K562 (cell line): ENCODE measurements at regions not wholly inside any gene's neighbourhood (a gene's known extent, or its start where the extent isn't known, plus 50 kb on each side); places are given as distances from the start of the nearest gene placed in this dataset.

Experiments
- ATAC-seq: fragments of 200-7000 bp; cut with Tn5 transposase; 3 replicates; pipeline ENCODE4 v1.9.1; 2020; ENCODE audit warnings: moderate library complexity
- BruUV-seq: library from RNA; stranded (reverse); fragments of 400-500 nt; replicated peaks from 2 replicates; lab custom pipeline; 2021; lab: Mats Ljungman, UMichigan
- CTCF ChIA-PET: fragments of 300-600 bp; formaldehyde crosslinking; extraction: SDS; loops from one replicate; lab custom pipeline; 2021; ENCODE audit warnings: low intra/inter-chr PET ratio; lab: Yijun Ruan, JAX
- POLR2A ChIA-PET: fragments of 300-600, 350-650 bp; sonication (Branson Sonifier 250); formaldehyde crosslinking; extraction: SDS; loops from one replicate; lab custom pipeline; 2021; ENCODE audit warnings: antibody characterized with exemption, inconsistent platforms; lab: Yijun Ruan, JAX
- DNase-seq, 4 experiments: peaks; one replicate each; pipeline versions ENCODE4 v3.0.0 to v3.0.0-alpha.2; 2011 to 2018; ENCODE audit warnings: low spot score in 3 of 4, mixed read lengths in 3 of 4; ENCODE audit errors: extremely low read depth in 1 of 4
- FAIRE-seq: peaks from 2 replicates; lab custom pipeline; 2011; peaks lifted over from hg19 to GRCh38; lab: Jason Lieb, UNC
- H2AFZ ChIP-seq: 2 replicates; pipeline ENCODE4 v1.6.0; 2011; ENCODE audit warnings: low read depth, low read length, control low read depth, inconsistent platforms
- H3K27ac ChIP-seq: fragments of 200-600 bp; 3 replicates; pipeline ENCODE4 v1.8.0; 2011; ENCODE audit warnings: low read depth, mild to moderate bottlenecking, control low read depth, inconsistent platforms, low read length, moderate library complexity, mixed read lengths; ENCODE audit errors: extremely low read depth
- H3K27me3 ChIP-seq, 2 experiments: fragments of 300-600 bp in 1 of 2; 2 replicates in 1 of 2; 3 replicates in 1 of 2; pipeline versions ENCODE4 v1.6.0 to v1.8.0; 2011; ENCODE audit warnings: inconsistent platforms in 2 of 2, low read length in 2 of 2, mild to moderate bottlenecking in 1 of 2, mixed read lengths in 1 of 2, moderate library complexity in 1 of 2; ENCODE audit not compliant: control insufficient read depth in 2 of 2, insufficient read depth in 2 of 2
- H3K36me3 ChIP-seq: fragments of 300-600 bp; 3 replicates; pipeline ENCODE4 v1.8.0; 2011; ENCODE audit warnings: mild to moderate bottlenecking, low read length, inconsistent platforms; ENCODE audit not compliant: control insufficient read depth, insufficient read depth
- H3K4me1 ChIP-seq, 2 experiments: fragments of 200-600 bp in 1 of 2; replicated peaks in 1 of 2; 2 replicates in 1 of 2; 3 replicates in 1 of 2; pipeline versions ENCODE4 v1.5.1 to v1.8.0; 2011; ENCODE audit warnings: inconsistent platforms in 2 of 2, low read length in 2 of 2, mild to moderate bottlenecking in 1 of 2, mixed read lengths in 1 of 2, moderate library complexity in 1 of 2; ENCODE audit not compliant: control insufficient read depth in 2 of 2, insufficient read depth in 2 of 2
- H3K4me2 ChIP-seq: 2 replicates; pipeline ENCODE4 v1.6.1; 2011; ENCODE audit warnings: low read length, control low read depth, inconsistent platforms, mixed read lengths; ENCODE audit not compliant: insufficient read depth
- H3K4me3 ChIP-seq: fragments of 200-600 bp; sonication (generic), shearing (Covaris generic); 2 replicates; pipeline ENCODE4 v1.5.1; 2016; ENCODE audit warnings: control low read depth, inconsistent platforms
- H3K79me2 ChIP-seq: fragments of 200-600 bp; 3 replicates; pipeline ENCODE4 v1.8.0; 2011; ENCODE audit warnings: low read length, inconsistent platforms; ENCODE audit not compliant: control insufficient read depth, insufficient read depth
- H3K9ac ChIP-seq, 2 experiments: 2 replicates each; pipeline versions ENCODE4 v1.6.0 to v1.6.1; 2011; ENCODE audit warnings: low read depth in 2 of 2, low read length in 2 of 2, control low read depth in 1 of 2, inconsistent platforms in 1 of 2, mild to moderate bottlenecking in 1 of 2, mixed read lengths in 1 of 2; ENCODE audit not compliant: insufficient read depth in 1 of 2
- H3K9me1 ChIP-seq: one replicate; pipeline ENCODE4 v1.6.0; 2011; ENCODE audit warnings: inconsistent platforms, mild to moderate bottlenecking, low read length, moderate library complexity; ENCODE audit not compliant: control insufficient read depth, insufficient read depth
- H3K9me3 ChIP-seq: replicated peaks from 2 replicates; pipeline ENCODE4 v1.5.1; 2011; ENCODE audit warnings: low read depth, low read length, inconsistent platforms; ENCODE audit not compliant: control insufficient read depth, insufficient read depth
- H4K20me1 ChIP-seq: replicated peaks from 2 replicates; pipeline ENCODE4 v1.6.1; 2011; ENCODE audit warnings: low read length, inconsistent platforms, mixed read lengths; ENCODE audit not compliant: control insufficient read depth, insufficient read depth
- CBFA2T2 ChIP-seq: fragments of 450-650 bp; conservative IDR thresholded peaks from 2 replicates; pipeline ENCODE4 v1.6.1; 2017; ENCODE audit warnings: mild to moderate bottlenecking
- CBFA2T3 ChIP-seq: fragments of 450-650 bp; IDR thresholded peaks from 2 replicates; pipeline ENCODE4 v1.6.1; 2017
- DMBX1 ChIP-seq: fragments of 250-450 bp; sonication (Bioruptor Pico); IDR thresholded peaks from 2 replicates; pipeline ENCODE4 v1.8.0; 2022; ENCODE audit warnings: inconsistent platforms, mild to moderate bottlenecking, moderate library complexity, borderline replicate concordance
- EP300 ChIP-seq: IDR thresholded peaks from 2 replicates; pipeline ENCODE4 v1.6.1; 2012; ENCODE audit warnings: low read length, improper control_type of control experiment
- HDAC3 ChIP-seq: fragments of 450-650 bp; IDR thresholded peaks from 2 replicates; pipeline ENCODE4 v1.6.1; 2018; ENCODE audit warnings: borderline replicate concordance, mild to moderate bottlenecking, moderate library complexity; ENCODE audit not compliant: partially characterized antibody
- MBD1 ChIP-seq: fragments of 250-450 bp; sonication (Bioruptor Pico); IDR thresholded peaks from 2 replicates; pipeline ENCODE4 v1.8.0; 2022; ENCODE audit warnings: inconsistent platforms
- NR4A1 ChIP-seq, 2 experiments: fragments of 250-450 bp in 1 of 2; fragments of 450-650 bp in 1 of 2; sonication (Bioruptor Pico) in 1 of 2; IDR thresholded peaks; 2 replicates each; pipeline versions ENCODE4 v1.4.0 to v1.6.1; 2016 to 2020; ENCODE audit warnings: mild to moderate bottlenecking in 2 of 2, missing compliant biosample characterization in 1 of 2, missing genetic modification characterization in 1 of 2, moderate library complexity in 1 of 2
- TAL1 ChIP-seq: fragments of 450-650 bp; IDR thresholded peaks from 2 replicates; pipeline ENCODE4 v1.6.1; 2016; ENCODE audit warnings: mild to moderate bottlenecking
- THRA ChIP-seq: fragments of 450-650 bp; IDR thresholded peaks from 2 replicates; pipeline ENCODE4 v1.6.1; 2017; ENCODE audit warnings: mild to moderate bottlenecking, moderate library complexity
- U2AF1 ChIP-seq: fragments of 200-400 bp; formaldehyde crosslinking; optimal IDR thresholded peaks from 2 replicates; pipeline ENCODE3; 2017; ENCODE audit warnings: mild to moderate bottlenecking, low read depth, low read length, moderate library complexity
- ZNF764 ChIP-seq: fragments of 250-450 bp; sonication (Bioruptor Pico); IDR thresholded peaks from 2 replicates; pipeline ENCODE4 v1.4.0; 2020; ENCODE audit warnings: low read depth, mild to moderate bottlenecking, moderate library complexity
- WGBS: fragments of 100-300 bp; shearing (Covaris generic); methylation state at CpG from one replicate; pipeline ENCODE4 v1.1.6; 2016; ENCODE audit warnings: low coverage, mixed read lengths; ENCODE audit not compliant: insufficient coverage; ENCODE audit errors: missing lambda C conversion rate; 5-methylcytosine and 5-hydroxymethylcytosine counted together
- in situ Hi-C: fragments of 300-500 bp; cut with MboI; formaldehyde crosslinking; loops from 4 replicates; pipeline ENCODE4 v1.15.0; 2018; ENCODE audit warnings: inconsistent platforms, mixed read lengths
- intact Hi-C: fragments of 100-400 bp; cut with micrococcal nuclease; formaldehyde crosslinking; loops from 2 replicates; pipeline ENCODE4 v1.14.2; 2022
- TF ChIP-seq, protein P1 (sequence below): fragments of 250-450 bp; sonication (Bioruptor Pico); IDR thresholded peaks from 2 replicates; pipeline ENCODE4 v1.5.0; 2020; ENCODE audit warnings: mild to moderate bottlenecking, borderline replicate concordance
- TF ChIP-seq, protein P2 (sequence below): fragments of 450-650 bp; IDR thresholded peaks from 2 replicates; pipeline ENCODE4 v1.7.1; 2018; ENCODE audit warnings: mild to moderate bottlenecking, low read depth; ENCODE audit not compliant: partially characterized antibody

- H3K9me1 ChIP-seq = no peaks in the 10 kb centered on the region
- H3K4me1 ChIP-seq = peaks cover 19 to 26% of the 10 kb centered on the region in 2 experiments
- peak overlapping the region in 1 of 2 experiments; percentile 66; a peak in 1 of 4 replicates for H3K9ac ChIP-seq
- H4K20me1 ChIP-seq = no peaks in the 10 kb centered on the region
- WGBS = 90% methylated on average over 4 of the region's 4 CpGs
- peak overlapping the region; percentile 74; the same call in 2 of the 3 replicates for H3K27ac ChIP-seq
- intact Hi-C loops = loop anchor here (2.0 kb wide), 1 partner anchor 50 kb away; no protein-coding TSS in a partner anchor
- ChIA-PET CTCF (no interaction called here), POLR2A (interaction anchor here (0.9 to 2.1 kb wide), 5 partner anchors 10 to 52 kb away, joined by 3 to 8 read pairs (median 4); no protein-coding TSS in a partner anchor)
- peak; percentile 55 for FAIRE-seq
- H3K4me3 ChIP-seq = no peak overlapping the region
- BruUV-seq = no TSS peak
- ATAC-seq = no peak
- H3K36me3 ChIP-seq = no peaks in the 10 kb centered on the region
- H3K4me2 ChIP-seq = peak overlapping the region; percentile 76
- H3K9me3 ChIP-seq = no peaks in the 10 kb centered on the region
- peak in 1 of 4 experiments; percentile 31 for DNase-seq
- H3K27me3 ChIP-seq = no peaks in the 10 kb centered on the region
- in situ Hi-C loops = no loop called here
- peak overlapping the region; percentile 98 for H2AFZ ChIP-seq
- H3K79me2 ChIP-seq = no peaks in the 10 kb centered on the region
- no peak for TF ChIP-seq ZNF764 (CRISPR knock-in tag)
- TF ChIP-seq, protein P1, sequence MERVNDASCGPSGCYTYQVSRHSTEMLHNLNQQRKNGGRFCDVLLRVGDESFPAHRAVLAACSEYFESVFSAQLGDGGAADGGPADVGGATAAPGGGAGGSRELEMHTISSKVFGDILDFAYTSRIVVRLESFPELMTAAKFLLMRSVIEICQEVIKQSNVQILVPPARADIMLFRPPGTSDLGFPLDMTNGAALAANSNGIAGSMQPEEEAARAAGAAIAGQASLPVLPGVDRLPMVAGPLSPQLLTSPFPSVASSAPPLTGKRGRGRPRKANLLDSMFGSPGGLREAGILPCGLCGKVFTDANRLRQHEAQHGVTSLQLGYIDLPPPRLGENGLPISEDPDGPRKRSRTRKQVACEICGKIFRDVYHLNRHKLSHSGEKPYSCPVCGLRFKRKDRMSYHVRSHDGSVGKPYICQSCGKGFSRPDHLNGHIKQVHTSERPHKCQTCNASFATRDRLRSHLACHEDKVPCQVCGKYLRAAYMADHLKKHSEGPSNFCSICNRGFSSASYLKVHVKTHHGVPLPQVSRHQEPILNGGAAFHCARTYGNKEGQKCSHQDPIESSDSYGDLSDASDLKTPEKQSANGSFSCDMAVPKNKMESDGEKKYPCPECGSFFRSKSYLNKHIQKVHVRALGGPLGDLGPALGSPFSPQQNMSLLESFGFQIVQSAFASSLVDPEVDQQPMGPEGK (CRISPR knock-in tag) = no peak
- peak; percentile 25; the same call in 1 of the 2 replicates for TF ChIP-seq DMBX1 (CRISPR knock-in tag)
- no peak for TF ChIP-seq HDAC3
- peak; percentile 24; the same call in 1 of the 2 replicates for TF ChIP-seq TAL1
- TF ChIP-seq MBD1 = peak; percentile 92; the same call in 1 of the 2 replicates
- peak; percentile 67 for TF ChIP-seq CBFA2T3
- TF ChIP-seq, protein P2, sequence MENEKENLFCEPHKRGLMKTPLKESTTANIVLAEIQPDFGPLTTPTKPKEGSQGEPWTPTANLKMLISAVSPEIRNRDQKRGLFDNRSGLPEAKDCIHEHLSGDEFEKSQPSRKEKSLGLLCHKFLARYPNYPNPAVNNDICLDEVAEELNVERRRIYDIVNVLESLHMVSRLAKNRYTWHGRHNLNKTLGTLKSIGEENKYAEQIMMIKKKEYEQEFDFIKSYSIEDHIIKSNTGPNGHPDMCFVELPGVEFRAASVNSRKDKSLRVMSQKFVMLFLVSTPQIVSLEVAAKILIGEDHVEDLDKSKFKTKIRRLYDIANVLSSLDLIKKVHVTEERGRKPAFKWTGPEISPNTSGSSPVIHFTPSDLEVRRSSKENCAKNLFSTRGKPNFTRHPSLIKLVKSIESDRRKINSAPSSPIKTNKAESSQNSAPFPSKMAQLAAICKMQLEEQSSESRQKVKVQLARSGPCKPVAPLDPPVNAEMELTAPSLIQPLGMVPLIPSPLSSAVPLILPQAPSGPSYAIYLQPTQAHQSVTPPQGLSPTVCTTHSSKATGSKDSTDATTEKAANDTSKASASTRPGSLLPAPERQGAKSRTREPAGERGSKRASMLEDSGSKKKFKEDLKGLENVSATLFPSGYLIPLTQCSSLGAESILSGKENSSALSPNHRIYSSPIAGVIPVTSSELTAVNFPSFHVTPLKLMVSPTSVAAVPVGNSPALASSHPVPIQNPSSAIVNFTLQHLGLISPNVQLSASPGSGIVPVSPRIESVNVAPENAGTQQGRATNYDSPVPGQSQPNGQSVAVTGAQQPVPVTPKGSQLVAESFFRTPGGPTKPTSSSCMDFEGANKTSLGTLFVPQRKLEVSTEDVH = no peak
- TF ChIP-seq NR4A1 (CRISPR knock-in tag; IDR thresholded peaks at IDR 0.05) = no peak
- peak; percentile 39; the same call in 1 of the 2 replicates for TF ChIP-seq NR4A1 (tag; IDR thresholded peaks at IDR 0.05)
- peak; percentile 20 for TF ChIP-seq U2AF1
- no peak for TF ChIP-seq THRA
- no peak for TF ChIP-seq EP300
- TF ChIP-seq CBFA2T2 = peak; percentile 27; the same call in 1 of the 2 replicates
These were observed 56.4 kb upstream of the TNFAIP3 start for GRCh38 chr6:137810554-137811120.
